GM19043 (cell line): ENCODE measurements at regions not wholly inside any gene's neighbourhood (a gene's known extent, or its start where the extent isn't known, plus 50 kb on each side); places are given as distances from the start of the nearest gene placed in this dataset.

ENCODE experiments used
- ATAC-seq: cut with Tn5 transposase; IDR thresholded peaks from one replicate; pipeline ENCODE4 v1.9.1; 2021; ENCODE audit warnings: low read depth; ENCODE audit not compliant: unreplicated experiment

- no peak for ATAC-seq
Observed at GRCh38 chr9:28656727-28657126, 1083.4 kb upstream of the C9orf72 start.

GRCh38 chr9:28661853-28662252 is 1088.6 kb upstream of the C9orf72 start:
- ATAC-seq = no peak

GRCh38 chr9:28662675-28663074 is 1089.4 kb upstream of the C9orf72 start:
- ATAC-seq = no peak

GRCh38 chr9:28668158-28668557 is 1094.9 kb upstream of the C9orf72 start:
- ATAC-seq = no peak

- no peak for ATAC-seq
Observed at GRCh38 chr9:28671000-28671399, 1097.7 kb upstream of the C9orf72 start.

- ATAC-seq = no peak
Observed at GRCh38 chr9:28678097-28678496, 1104.8 kb upstream of the C9orf72 start.

GRCh38 chr9:28688172-28688571 is 1114.9 kb upstream of the C9orf72 start:
- ATAC-seq = no peak

- no peak for ATAC-seq
Observed at GRCh38 chr9:28692012-28692411, 1118.7 kb upstream of the C9orf72 start.

GRCh38 chr9:28696960-28697359 is 1123.7 kb upstream of the C9orf72 start:
- ATAC-seq = no peak

GRCh38 chr9:28699632-28700031 is 1126.4 kb upstream of the C9orf72 start:
- no peak for ATAC-seq

- no peak for ATAC-seq
Observed at GRCh38 chr9:28707616-28708015, 1134.3 kb upstream of the C9orf72 start.

GRCh38 chr9:28714188-28714587 is 1140.9 kb upstream of the C9orf72 start:
- ATAC-seq = no peak

- ATAC-seq = no peak
Observed at GRCh38 chr9:28718226-28718625, 1144.9 kb upstream of the C9orf72 start.

GRCh38 chr9:28720746-28721145 is 1147.5 kb upstream of the C9orf72 start:
- no peak for ATAC-seq

GRCh38 chr9:28730111-28730510 is 1156.8 kb upstream of the C9orf72 start:
- no peak for ATAC-seq

GRCh38 chr9:28735738-28736342 is 1162.6 kb upstream of the C9orf72 start:
- ATAC-seq = no peak

- ATAC-seq = no peak
Observed at GRCh38 chr9:28741459-28741858, 1168.2 kb upstream of the C9orf72 start.

GRCh38 chr9:28747351-28747985 is 1174.2 kb upstream of the C9orf72 start:
- no peak for ATAC-seq

- ATAC-seq = no peak
Observed at GRCh38 chr9:28750136-28750535, 1176.9 kb upstream of the C9orf72 start.

GRCh38 chr9:28758341-28758740 is 1185.1 kb upstream of the C9orf72 start:
- no peak for ATAC-seq

- ATAC-seq = no peak
Observed at GRCh38 chr9:28758971-28759370, 1185.7 kb upstream of the C9orf72 start.

GRCh38 chr9:28762167-28762566 is 1188.9 kb upstream of the C9orf72 start:
- no peak for ATAC-seq

GRCh38 chr9:28764532-28764931 is 1191.3 kb upstream of the C9orf72 start:
- ATAC-seq = no peak
